GM23338 (cell line): ENCODE measurements at regions not wholly inside any gene's neighbourhood (a gene's known extent, or its start where the extent isn't known, plus 50 kb on each side); places are given as distances from the start of the nearest gene placed in this dataset.

Source experiments
- ATAC-seq: fragments of 200-7000 bp; cut with Tn5 transposase; 3 replicates; pipeline ENCODE4 v1.9.1; 2020
- DNase-seq: peaks from one replicate; pipeline ENCODE4 v3.0.0-alpha.2; 2015; ENCODE audit warnings: low spot score
- H2AFZ ChIP-seq: fragments of 200-600 bp; sonication (generic); 2 replicates; pipeline ENCODE4 v1.8.0; 2016; ENCODE audit warnings: antibody characterized with exemption, mild to moderate bottlenecking, moderate library complexity
- H3F3A ChIP-seq: fragments of 200-600 bp; sonication (generic); replicated peaks from 2 replicates; pipeline ENCODE4 v1.8.0; 2017; ENCODE audit warnings: antibody characterized with exemption, mixed run types, low read depth
- H3K27ac ChIP-seq: fragments of 200-600 bp; sonication (generic); 2 replicates; pipeline ENCODE4 v1.6.1; 2016; ENCODE audit warnings: low read depth
- H3K27me3 ChIP-seq: fragments of 200-600 bp; sonication (generic); 2 replicates; pipeline ENCODE4 v1.8.0; 2016; ENCODE audit warnings: mild to moderate bottlenecking, mixed run types, moderate library complexity; ENCODE audit not compliant: insufficient read depth
- H3K36me3 ChIP-seq: fragments of 200-600 bp; sonication (generic); 2 replicates; pipeline ENCODE4 v1.8.0; 2016; ENCODE audit warnings: mild to moderate bottlenecking; ENCODE audit not compliant: insufficient read depth
- H3K4me1 ChIP-seq: fragments of 200-600 bp; sonication (generic); 2 replicates; pipeline ENCODE4 v1.8.0; 2016; ENCODE audit warnings: mild to moderate bottlenecking, moderate library complexity; ENCODE audit not compliant: insufficient read depth
- H3K4me2 ChIP-seq: fragments of 200-600 bp; sonication (generic); 2 replicates; pipeline ENCODE4 v1.7.1; 2017; ENCODE audit warnings: mixed run types
- H3K4me3 ChIP-seq: fragments of 200-600 bp; sonication (generic); 2 replicates; pipeline ENCODE4 v1.6.1; 2016; ENCODE audit warnings: mixed run types
- H3K79me2 ChIP-seq: fragments of 200-600 bp; sonication (generic); replicated peaks from 2 replicates; pipeline ENCODE4 v1.8.0; 2017; ENCODE audit warnings: mild to moderate bottlenecking; ENCODE audit not compliant: insufficient read depth
- H3K9me2 ChIP-seq: fragments of 200-600 bp; sonication (generic); 2 replicates; pipeline ENCODE4 v1.8.0; 2017; ENCODE audit not compliant: insufficient read depth
- H4K20me1 ChIP-seq: fragments of 200-600 bp; sonication (generic); replicated peaks from 2 replicates; pipeline ENCODE4 v1.8.0; 2017; ENCODE audit warnings: mild to moderate bottlenecking; ENCODE audit not compliant: insufficient read depth
- H3K27ac Mint-ChIP-seq: 2 replicates; pipeline ENCODE4 v1.8.0; 2020; ENCODE audit warnings: inconsistent platforms, mild to moderate bottlenecking, moderate library complexity, mixed read lengths
- H3K27me3 Mint-ChIP-seq: 3 replicates; pipeline ENCODE4 v1.8.0; 2022; ENCODE audit warnings: low read depth, mild to moderate bottlenecking, moderate library complexity, mixed read lengths, inconsistent platforms; ENCODE audit not compliant: insufficient read depth, poor library complexity
- H3K36me3 Mint-ChIP-seq: 3 replicates; pipeline ENCODE4 v1.8.0; 2021; ENCODE audit warnings: low read depth, mild to moderate bottlenecking, inconsistent platforms, moderate library complexity, mixed read lengths
- H3K4me1 Mint-ChIP-seq: 3 replicates; pipeline ENCODE4 v1.8.0; 2020; ENCODE audit warnings: mild to moderate bottlenecking, inconsistent platforms, mixed read lengths
- H3K4me3 Mint-ChIP-seq: 3 replicates; pipeline ENCODE4 v1.8.0; 2021; ENCODE audit warnings: moderate library complexity, mild to moderate bottlenecking, inconsistent platforms, mixed read lengths
- H3K9me3 Mint-ChIP-seq: 3 replicates; pipeline ENCODE4 v1.8.0; 2020; ENCODE audit warnings: moderate library complexity, mild to moderate bottlenecking, inconsistent platforms, mixed read lengths
- CREB1 ChIP-seq: fragments of 250-450 bp; sonication (Bioruptor Pico); IDR thresholded peaks from 2 replicates; pipeline ENCODE4 v1.5.0; 2020; ENCODE audit warnings: low read depth, mild to moderate bottlenecking, moderate library complexity
- EZH2 ChIP-seq: fragments of 200-600 bp; sonication (generic); IDR thresholded peaks from one replicate; pipeline ENCODE4 v1.8.0; 2017; ENCODE audit warnings: antibody characterized with exemption, mild to moderate bottlenecking, low read depth; ENCODE audit not compliant: unreplicated experiment
- EZH2phosphoT487 ChIP-seq: fragments of 200-600 bp; sonication (generic); IDR thresholded peaks from one replicate; pipeline ENCODE4 v1.8.1; 2018; ENCODE audit warnings: antibody characterized with exemption; ENCODE audit not compliant: unreplicated experiment
- JUNB ChIP-seq: IDR thresholded peaks from one replicate; pipeline ENCODE4 v1.6.1; 2016; ENCODE audit warnings: antibody characterized with exemption; ENCODE audit not compliant: unreplicated experiment
- NANOG ChIP-seq: IDR thresholded peaks from 2 replicates; pipeline ENCODE4 v1.6.1; 2016; ENCODE audit warnings: antibody characterized with exemption, borderline replicate concordance
- POLR2AphosphoS5 ChIP-seq: IDR thresholded peaks from 2 replicates; pipeline ENCODE4 v1.6.1; 2016; ENCODE audit warnings: antibody characterized with exemption, low read depth
- STAT1 ChIP-seq: IDR thresholded peaks from one replicate; pipeline ENCODE4 v1.6.1; 2016; ENCODE audit warnings: antibody characterized with exemption; ENCODE audit not compliant: unreplicated experiment
- ZNF114 ChIP-seq: fragments of 250-450 bp; sonication (Bioruptor Pico); IDR thresholded peaks from 2 replicates; pipeline ENCODE4 v1.5.0; 2020; ENCODE audit warnings: mild to moderate bottlenecking, moderate library complexity
- ZNF331 ChIP-seq: fragments of 250-450 bp; sonication (Bioruptor Pico); IDR thresholded peaks from 2 replicates; pipeline ENCODE4 v1.5.0; 2020; ENCODE audit warnings: low read depth, mild to moderate bottlenecking, moderate library complexity
- TF ChIP-seq, protein P1 (sequence below): IDR thresholded peaks from one replicate; pipeline ENCODE4 v1.6.1; 2018; ENCODE audit warnings: antibody characterized with exemption; ENCODE audit not compliant: unreplicated experiment
- TF ChIP-seq, protein P2 (sequence below): IDR thresholded peaks from 2 replicates; pipeline ENCODE4 v1.6.1; 2016; ENCODE audit warnings: antibody characterized with exemption
- TF ChIP-seq, protein P3 (sequence below): fragments of 250-450 bp; sonication (Bioruptor Pico); IDR thresholded peaks from 2 replicates; pipeline ENCODE4 v1.5.0; 2020; ENCODE audit warnings: mild to moderate bottlenecking, moderate library complexity
- TF ChIP-seq, protein P4 (sequence below), 2 experiments: fragments of 200-600 bp in 1 of 2; sonication (generic) in 1 of 2; conservative IDR thresholded peaks; 2 replicates each; pipeline versions ENCODE4 v1.5.1 to v1.6.1; 2016 to 2017; ENCODE audit warnings: antibody characterized with exemption in 2 of 2, low read depth in 2 of 2, mild to moderate bottlenecking in 2 of 2, moderate library complexity in 1 of 2

DNA sequence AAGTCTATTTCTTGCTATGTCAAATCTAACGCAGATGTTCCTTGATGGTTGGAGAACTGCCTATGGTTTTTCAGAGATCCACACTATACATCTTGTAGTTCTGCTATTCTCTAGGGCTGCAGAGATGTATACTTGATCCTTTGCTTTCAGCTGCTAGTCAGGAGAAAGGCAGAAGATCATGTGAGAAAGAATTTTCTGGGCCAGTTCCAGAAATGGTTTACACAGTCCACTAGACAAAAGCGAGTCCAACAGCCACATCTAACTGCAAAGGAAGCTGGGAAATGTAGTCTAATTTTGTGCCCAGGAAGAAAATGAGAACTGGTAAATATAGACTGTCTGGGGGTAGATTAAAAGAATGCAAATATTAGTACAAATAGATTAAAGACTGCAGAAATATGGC, 394.3 kb upstream of the SLIT2 start:
- H3K9me3 Mint-ChIP-seq = peaks cover 6% of the 10 kb centered on the region; the same call in 1 of the 3 replicates
- Histone ChIP-seq H3K36me3 (no peaks in the 10 kb centered on the region), H3K4me1 (no peaks in the 10 kb centered on the region), H3F3A (no peaks in the 10 kb centered on the region), H4K20me1 (no peaks in the 10 kb centered on the region), H3K27ac (no peak overlapping the region), H3K27me3 (no peaks in the 10 kb centered on the region), H3K79me2 (no peaks in the 10 kb centered on the region), H3K9me2 (peaks cover 4% of the 10 kb centered on the region; the same call in 1 of the 2 replicates), H2AFZ (no peak overlapping the region), H3K4me3 (no peak overlapping the region), H3K4me2 (no peak overlapping the region)
- H3K27me3 Mint-ChIP-seq = no peaks in the 10 kb centered on the region
- no peak overlapping the region for H3K4me3 Mint-ChIP-seq
- H3K36me3 Mint-ChIP-seq = no peaks in the 10 kb centered on the region
- DNase-seq (no peak), ATAC-seq (no peak)
- H3K4me1 Mint-ChIP-seq = no peaks in the 10 kb centered on the region
- H3K27ac Mint-ChIP-seq = no peak overlapping the region
- TF ChIP-seq POLR2AphosphoS5 (no peak), EZH2phosphoT487 (no peak), ZNF114 (CRISPR knock-in tag) (no peak), ZNF331 (CRISPR knock-in tag) (no peak), STAT1 (no peak), NANOG (no peak), EZH2 (no peak), JUNB (no peak), CREB1 (CRISPR knock-in tag) (no peak)
- TF ChIP-seq, protein P1, sequence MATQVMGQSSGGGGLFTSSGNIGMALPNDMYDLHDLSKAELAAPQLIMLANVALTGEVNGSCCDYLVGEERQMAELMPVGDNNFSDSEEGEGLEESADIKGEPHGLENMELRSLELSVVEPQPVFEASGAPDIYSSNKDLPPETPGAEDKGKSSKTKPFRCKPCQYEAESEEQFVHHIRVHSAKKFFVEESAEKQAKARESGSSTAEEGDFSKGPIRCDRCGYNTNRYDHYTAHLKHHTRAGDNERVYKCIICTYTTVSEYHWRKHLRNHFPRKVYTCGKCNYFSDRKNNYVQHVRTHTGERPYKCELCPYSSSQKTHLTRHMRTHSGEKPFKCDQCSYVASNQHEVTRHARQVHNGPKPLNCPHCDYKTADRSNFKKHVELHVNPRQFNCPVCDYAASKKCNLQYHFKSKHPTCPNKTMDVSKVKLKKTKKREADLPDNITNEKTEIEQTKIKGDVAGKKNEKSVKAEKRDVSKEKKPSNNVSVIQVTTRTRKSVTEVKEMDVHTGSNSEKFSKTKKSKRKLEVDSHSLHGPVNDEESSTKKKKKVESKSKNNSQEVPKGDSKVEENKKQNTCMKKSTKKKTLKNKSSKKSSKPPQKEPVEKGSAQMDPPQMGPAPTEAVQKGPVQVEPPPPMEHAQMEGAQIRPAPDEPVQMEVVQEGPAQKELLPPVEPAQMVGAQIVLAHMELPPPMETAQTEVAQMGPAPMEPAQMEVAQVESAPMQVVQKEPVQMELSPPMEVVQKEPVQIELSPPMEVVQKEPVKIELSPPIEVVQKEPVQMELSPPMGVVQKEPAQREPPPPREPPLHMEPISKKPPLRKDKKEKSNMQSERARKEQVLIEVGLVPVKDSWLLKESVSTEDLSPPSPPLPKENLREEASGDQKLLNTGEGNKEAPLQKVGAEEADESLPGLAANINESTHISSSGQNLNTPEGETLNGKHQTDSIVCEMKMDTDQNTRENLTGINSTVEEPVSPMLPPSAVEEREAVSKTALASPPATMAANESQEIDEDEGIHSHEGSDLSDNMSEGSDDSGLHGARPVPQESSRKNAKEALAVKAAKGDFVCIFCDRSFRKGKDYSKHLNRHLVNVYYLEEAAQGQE = no peak
- TF ChIP-seq, protein P2, sequence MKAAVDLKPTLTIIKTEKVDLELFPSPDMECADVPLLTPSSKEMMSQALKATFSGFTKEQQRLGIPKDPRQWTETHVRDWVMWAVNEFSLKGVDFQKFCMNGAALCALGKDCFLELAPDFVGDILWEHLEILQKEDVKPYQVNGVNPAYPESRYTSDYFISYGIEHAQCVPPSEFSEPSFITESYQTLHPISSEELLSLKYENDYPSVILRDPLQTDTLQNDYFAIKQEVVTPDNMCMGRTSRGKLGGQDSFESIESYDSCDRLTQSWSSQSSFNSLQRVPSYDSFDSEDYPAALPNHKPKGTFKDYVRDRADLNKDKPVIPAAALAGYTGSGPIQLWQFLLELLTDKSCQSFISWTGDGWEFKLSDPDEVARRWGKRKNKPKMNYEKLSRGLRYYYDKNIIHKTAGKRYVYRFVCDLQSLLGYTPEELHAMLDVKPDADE = no peak
- TF ChIP-seq, protein P3, sequence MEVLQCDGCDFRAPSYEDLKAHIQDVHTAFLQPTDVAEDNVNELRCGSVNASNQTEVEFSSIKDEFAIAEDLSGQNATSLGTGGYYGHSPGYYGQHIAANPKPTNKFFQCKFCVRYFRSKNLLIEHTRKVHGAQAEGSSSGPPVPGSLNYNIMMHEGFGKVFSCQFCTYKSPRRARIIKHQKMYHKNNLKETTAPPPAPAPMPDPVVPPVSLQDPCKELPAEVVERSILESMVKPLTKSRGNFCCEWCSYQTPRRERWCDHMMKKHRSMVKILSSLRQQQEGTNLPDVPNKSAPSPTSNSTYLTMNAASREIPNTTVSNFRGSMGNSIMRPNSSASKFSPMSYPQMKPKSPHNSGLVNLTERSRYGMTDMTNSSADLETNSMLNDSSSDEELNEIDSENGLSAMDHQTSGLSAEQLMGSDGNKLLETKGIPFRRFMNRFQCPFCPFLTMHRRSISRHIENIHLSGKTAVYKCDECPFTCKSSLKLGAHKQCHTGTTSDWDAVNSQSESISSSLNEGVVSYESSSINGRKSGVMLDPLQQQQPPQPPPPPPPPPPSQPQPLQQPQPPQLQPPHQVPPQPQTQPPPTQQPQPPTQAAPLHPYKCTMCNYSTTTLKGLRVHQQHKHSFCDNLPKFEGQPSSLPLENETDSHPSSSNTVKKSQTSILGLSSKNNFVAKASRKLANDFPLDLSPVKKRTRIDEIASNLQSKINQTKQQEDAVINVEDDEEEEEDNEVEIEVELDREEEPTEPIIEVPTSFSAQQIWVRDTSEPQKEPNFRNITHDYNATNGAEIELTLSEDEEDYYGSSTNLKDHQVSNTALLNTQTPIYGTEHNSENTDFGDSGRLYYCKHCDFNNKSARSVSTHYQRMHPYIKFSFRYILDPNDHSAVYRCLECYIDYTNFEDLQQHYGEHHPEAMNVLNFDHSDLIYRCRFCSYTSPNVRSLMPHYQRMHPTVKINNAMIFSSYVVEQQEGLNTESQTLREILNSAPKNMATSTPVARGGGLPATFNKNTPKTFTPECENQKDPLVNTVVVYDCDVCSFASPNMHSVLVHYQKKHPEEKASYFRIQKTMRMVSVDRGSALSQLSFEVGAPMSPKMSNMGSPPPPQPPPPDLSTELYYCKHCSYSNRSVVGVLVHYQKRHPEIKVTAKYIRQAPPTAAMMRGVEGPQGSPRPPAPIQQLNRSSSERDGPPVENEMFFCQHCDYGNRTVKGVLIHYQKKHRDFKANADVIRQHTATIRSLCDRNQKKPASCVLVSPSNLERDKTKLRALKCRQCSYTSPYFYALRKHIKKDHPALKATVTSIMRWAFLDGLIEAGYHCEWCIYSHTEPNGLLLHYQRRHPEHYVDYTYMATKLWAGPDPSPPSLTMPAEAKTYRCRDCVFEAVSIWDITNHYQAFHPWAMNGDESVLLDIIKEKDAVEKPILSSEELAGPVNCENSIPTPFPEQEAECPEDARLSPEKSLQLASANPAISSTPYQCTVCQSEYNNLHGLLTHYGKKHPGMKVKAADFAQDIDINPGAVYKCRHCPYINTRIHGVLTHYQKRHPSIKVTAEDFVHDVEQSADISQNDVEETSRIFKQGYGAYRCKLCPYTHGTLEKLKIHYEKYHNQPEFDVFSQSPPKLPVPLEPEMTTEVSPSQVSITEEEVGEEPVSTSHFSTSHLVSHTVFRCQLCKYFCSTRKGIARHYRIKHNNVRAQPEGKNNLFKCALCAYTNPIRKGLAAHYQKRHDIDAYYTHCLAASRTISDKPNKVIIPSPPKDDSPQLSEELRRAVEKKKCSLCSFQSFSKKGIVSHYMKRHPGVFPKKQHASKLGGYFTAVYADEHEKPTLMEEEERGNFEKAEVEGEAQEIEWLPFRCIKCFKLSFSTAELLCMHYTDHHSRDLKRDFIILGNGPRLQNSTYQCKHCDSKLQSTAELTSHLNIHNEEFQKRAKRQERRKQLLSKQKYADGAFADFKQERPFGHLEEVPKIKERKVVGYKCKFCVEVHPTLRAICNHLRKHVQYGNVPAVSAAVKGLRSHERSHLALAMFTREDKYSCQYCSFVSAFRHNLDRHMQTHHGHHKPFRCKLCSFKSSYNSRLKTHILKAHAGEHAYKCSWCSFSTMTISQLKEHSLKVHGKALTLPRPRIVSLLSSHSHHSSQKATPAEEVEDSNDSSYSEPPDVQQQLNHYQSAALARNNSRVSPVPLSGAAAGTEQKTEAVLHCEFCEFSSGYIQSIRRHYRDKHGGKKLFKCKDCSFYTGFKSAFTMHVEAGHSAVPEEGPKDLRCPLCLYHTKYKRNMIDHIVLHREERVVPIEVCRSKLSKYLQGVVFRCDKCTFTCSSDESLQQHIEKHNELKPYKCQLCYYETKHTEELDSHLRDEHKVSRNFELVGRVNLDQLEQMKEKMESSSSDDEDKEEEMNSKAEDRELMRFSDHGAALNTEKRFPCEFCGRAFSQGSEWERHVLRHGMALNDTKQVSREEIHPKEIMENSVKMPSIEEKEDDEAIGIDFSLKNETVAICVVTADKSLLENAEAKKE (CRISPR knock-in tag) = no peak
- TF ChIP-seq, protein P4, sequence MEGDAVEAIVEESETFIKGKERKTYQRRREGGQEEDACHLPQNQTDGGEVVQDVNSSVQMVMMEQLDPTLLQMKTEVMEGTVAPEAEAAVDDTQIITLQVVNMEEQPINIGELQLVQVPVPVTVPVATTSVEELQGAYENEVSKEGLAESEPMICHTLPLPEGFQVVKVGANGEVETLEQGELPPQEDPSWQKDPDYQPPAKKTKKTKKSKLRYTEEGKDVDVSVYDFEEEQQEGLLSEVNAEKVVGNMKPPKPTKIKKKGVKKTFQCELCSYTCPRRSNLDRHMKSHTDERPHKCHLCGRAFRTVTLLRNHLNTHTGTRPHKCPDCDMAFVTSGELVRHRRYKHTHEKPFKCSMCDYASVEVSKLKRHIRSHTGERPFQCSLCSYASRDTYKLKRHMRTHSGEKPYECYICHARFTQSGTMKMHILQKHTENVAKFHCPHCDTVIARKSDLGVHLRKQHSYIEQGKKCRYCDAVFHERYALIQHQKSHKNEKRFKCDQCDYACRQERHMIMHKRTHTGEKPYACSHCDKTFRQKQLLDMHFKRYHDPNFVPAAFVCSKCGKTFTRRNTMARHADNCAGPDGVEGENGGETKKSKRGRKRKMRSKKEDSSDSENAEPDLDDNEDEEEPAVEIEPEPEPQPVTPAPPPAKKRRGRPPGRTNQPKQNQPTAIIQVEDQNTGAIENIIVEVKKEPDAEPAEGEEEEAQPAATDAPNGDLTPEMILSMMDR (conservative IDR thresholded peaks at IDR 0.05; ENCODE audit: low read depth in 2 of 2) = no peak
